ENCODE measurements at regions not wholly inside any gene's neighbourhood (a gene's known extent, or its start where the extent isn't known, plus 50 kb on each side); places are given as distances from the start of the nearest gene placed in this dataset.
"Not testable (repeated sequence)": the region's sequence is repeated elsewhere in the genome, so short reads cannot be mapped to it uniquely, and the experiment has no call there.

DNA sequence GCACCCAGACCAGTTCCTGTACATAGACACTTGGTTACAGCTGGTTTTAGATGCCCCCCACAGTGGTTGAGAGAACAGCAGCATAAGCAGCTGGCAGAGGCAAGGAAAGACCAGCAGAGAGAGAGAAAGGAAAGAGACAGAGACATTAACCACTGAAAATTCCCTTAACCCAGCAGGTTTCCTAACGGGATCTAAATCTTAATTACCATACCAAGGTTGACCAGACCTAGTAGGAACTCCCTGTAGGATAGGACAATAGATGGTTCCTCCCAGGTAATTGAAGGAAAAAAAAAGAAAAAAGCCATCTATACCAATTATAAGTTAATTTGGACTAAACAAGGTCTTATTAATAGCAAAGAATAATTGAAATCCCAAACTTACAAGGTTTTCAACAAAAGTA lies 112.3 kb upstream of the PPM1J start:
- DNase-seq; H3K4me1 Mint-ChIP-seq; POLR2A ChIA-PET (ENCODE audit: partially characterized antibody); H3K36me3 ChIP-seq (ENCODE audit: insufficient read depth, low read length); CTCF ChIA-PET (ENCODE audit: partially characterized antibody); H3K27ac Mint-ChIP-seq; H3K4me3 Mint-ChIP-seq; H3K27me3 Mint-ChIP-seq; intact Hi-C loops (cut with micrococcal nuclease); H3K9me3 Mint-ChIP-seq; H3K4me3 ChIP-seq (ENCODE audit: low read length in 2 of 2); H3K4me1 ChIP-seq (ENCODE audit: insufficient read depth, low read length); H3K27me3 ChIP-seq (ENCODE audit: insufficient read depth, low read length); H3K9me3 ChIP-seq (ENCODE audit: control insufficient read depth in 1 of 2, low read length in 2 of 2); H3K36me3 Mint-ChIP-seq; H3K27ac ChIP-seq (ENCODE audit: low read depth, low read length): not testable (repeated sequence)

DNA sequence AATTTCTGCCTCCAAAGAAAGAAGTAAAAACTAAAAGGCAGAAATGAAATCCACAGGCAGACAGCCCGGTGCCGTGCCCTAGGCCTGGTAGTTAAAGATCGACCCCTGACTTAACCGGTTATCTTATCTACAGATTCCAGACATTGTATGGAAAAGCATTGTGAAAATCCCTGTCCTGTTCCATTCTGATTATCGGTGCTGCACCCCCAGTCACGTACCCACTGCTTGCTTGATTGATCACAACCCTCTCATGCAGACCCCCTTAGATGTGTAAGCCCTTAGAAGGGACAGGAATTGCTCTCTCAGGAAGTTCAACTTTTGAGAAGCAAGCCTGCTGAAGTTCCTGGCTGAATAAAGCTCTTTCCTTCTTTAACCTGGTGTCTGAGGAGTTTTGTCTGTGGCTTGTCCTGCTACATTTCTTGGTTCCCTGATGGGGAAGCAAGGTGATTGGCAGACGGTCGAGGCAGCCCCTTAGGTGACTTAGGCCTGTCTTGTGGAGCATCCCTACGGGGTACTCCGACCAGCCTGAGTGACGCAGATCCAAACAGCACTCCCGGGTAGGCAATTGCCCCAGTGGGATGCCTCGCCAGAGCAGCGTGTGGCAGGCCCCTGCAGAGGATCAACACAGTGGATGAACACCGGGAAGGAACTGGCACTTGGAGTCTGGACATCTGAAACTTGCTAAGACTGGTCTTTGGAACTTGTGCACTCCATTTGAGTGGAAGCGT lies 111.2 kb upstream of the PPM1J start:
- CTCF ChIA-PET (ENCODE audit: partially characterized antibody), result no interaction called here
- Mint-ChIP-seq H3K36me3 (no peaks in the 10 kb centered on the region), H3K27ac (no peak overlapping the region), H3K27me3 (peaks cover 0 to 3% of the 10 kb centered on the region in 2 donors), H3K9me3 (peaks cover 0 to 2% (median 0%) of the 10 kb centered on the region in 8 donors), H3K4me3 (no peak overlapping the region), H3K4me1 (peaks cover 0 to 5% (median 0%) of the 10 kb centered on the region in 4 donors)
- intact Hi-C loops (cut with micrococcal nuclease), result no loop called here
- Histone ChIP-seq H3K9me3 (ENCODE audit: control insufficient read depth in 1 of 2, low read length in 2 of 2) (no peaks in the 10 kb centered on the region), H3K27ac (ENCODE audit: low read depth, low read length) (no peak overlapping the region), H3K36me3 (ENCODE audit: insufficient read depth, low read length) (no peaks in the 10 kb centered on the region), H3K4me3 (ENCODE audit: low read length in 2 of 2) (no peak overlapping the region), H3K4me1 (ENCODE audit: insufficient read depth, low read length) (no peaks in the 10 kb centered on the region), H3K27me3 (ENCODE audit: insufficient read depth, low read length) (no peaks in the 10 kb centered on the region)
- no peak for DNase-seq
- POLR2A ChIA-PET (ENCODE audit: partially characterized antibody), result no interaction called here

- H3K36me3 Mint-ChIP-seq; H3K9me3 Mint-ChIP-seq; intact Hi-C loops (cut with micrococcal nuclease); H3K27me3 ChIP-seq (ENCODE audit: insufficient read depth, low read length); POLR2A ChIA-PET (ENCODE audit: partially characterized antibody); H3K4me1 ChIP-seq (ENCODE audit: insufficient read depth, low read length); H3K4me3 Mint-ChIP-seq; H3K27ac ChIP-seq (ENCODE audit: low read depth, low read length); CTCF ChIA-PET (ENCODE audit: partially characterized antibody); H3K4me1 Mint-ChIP-seq; H3K36me3 ChIP-seq (ENCODE audit: insufficient read depth, low read length); DNase-seq; H3K27ac Mint-ChIP-seq; H3K27me3 Mint-ChIP-seq; H3K9me3 ChIP-seq (ENCODE audit: control insufficient read depth in 1 of 2, low read length in 2 of 2); H3K4me3 ChIP-seq (ENCODE audit: low read length in 2 of 2): not testable (repeated sequence)
These were observed 110.6 kb upstream of the PPM1J start for GRCh38 chr1:112825563-112826216.

- H3K27me3 Mint-ChIP-seq; CTCF ChIA-PET (ENCODE audit: partially characterized antibody); H3K27ac Mint-ChIP-seq: not testable (repeated sequence)
These were observed 109.9 kb upstream of the PPM1J start for GRCh38 chr1:112825075-112825474.

GRCh38 chr1:112821307-112822063 lies 106.4 kb upstream of the PPM1J start:
- H3K36me3 Mint-ChIP-seq; H3K27me3 ChIP-seq (ENCODE audit: insufficient read depth, low read length); H3K9me3 Mint-ChIP-seq; H3K9me3 ChIP-seq (ENCODE audit: control insufficient read depth in 1 of 2, low read length in 2 of 2); CTCF ChIA-PET (ENCODE audit: partially characterized antibody); intact Hi-C loops (cut with micrococcal nuclease); H3K27me3 Mint-ChIP-seq; H3K4me3 Mint-ChIP-seq; DNase-seq; H3K27ac Mint-ChIP-seq; H3K4me1 Mint-ChIP-seq; POLR2A ChIA-PET (ENCODE audit: partially characterized antibody); H3K27ac ChIP-seq (ENCODE audit: low read depth, low read length); H3K4me3 ChIP-seq (ENCODE audit: low read length in 2 of 2); H3K36me3 ChIP-seq (ENCODE audit: insufficient read depth, low read length); H3K4me1 ChIP-seq (ENCODE audit: insufficient read depth, low read length): not testable (repeated sequence)

More at GRCh38 chr1:112825075-112825474, 109.9 kb upstream of the PPM1J start:
- H3K4me1 ChIP-seq (ENCODE audit: insufficient read depth, low read length); H3K4me3 Mint-ChIP-seq; H3K9me3 ChIP-seq (ENCODE audit: control insufficient read depth in 1 of 2, low read length in 2 of 2); DNase-seq; H3K4me3 ChIP-seq (ENCODE audit: low read length in 2 of 2); H3K27me3 ChIP-seq (ENCODE audit: insufficient read depth, low read length); H3K4me1 Mint-ChIP-seq; H3K36me3 ChIP-seq (ENCODE audit: insufficient read depth, low read length); intact Hi-C loops (cut with micrococcal nuclease); H3K36me3 Mint-ChIP-seq; H3K27ac ChIP-seq (ENCODE audit: low read depth, low read length); POLR2A ChIA-PET (ENCODE audit: partially characterized antibody); H3K9me3 Mint-ChIP-seq: not testable (repeated sequence)

DNA sequence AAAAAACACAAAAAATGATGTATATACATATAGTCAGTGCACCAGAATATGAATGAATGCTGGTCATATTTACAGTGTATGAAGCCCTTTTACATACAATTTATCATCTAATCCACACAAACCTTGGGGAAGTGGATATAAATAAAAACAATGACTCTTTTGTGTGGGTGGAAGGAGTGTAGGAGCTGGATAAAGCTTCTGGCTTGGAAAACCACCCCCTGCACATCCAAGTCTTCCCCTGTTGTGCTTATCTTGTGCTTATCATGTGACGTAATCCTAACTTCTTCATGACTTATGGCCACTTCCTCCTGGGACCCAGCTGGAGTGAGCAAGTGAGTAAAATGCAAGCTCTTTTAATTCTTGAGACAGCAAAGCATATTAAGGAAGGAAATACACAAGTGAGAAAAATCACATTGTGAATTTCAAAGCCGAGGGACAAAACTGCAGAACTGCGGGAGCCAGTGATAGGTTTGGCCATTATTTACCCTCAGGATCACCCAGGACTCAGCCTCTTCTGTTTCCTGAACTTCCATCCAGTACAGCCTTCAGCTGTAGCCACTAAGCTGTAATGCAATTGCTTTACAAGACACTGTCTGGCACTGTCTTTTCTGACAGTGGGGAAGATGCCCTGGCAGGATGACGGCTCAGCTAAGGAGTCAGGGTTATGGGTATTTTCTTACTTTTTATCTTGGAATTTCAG lies 104.0 kb upstream of the PPM1J start:
- Histone ChIP-seq H3K36me3 (ENCODE audit: insufficient read depth, low read length) (no peaks in the 10 kb centered on the region), H3K27me3 (ENCODE audit: insufficient read depth, low read length) (no peaks in the 10 kb centered on the region), H3K27ac (ENCODE audit: low read depth, low read length) (no peak overlapping the region), H3K4me3 (ENCODE audit: low read length in 2 of 2) (no peak overlapping the region), H3K4me1 (ENCODE audit: insufficient read depth, low read length) (no peaks in the 10 kb centered on the region), H3K9me3 (ENCODE audit: control insufficient read depth in 1 of 2, low read length in 2 of 2) (no peaks in the 10 kb centered on the region)
- CTCF ChIA-PET (ENCODE audit: partially characterized antibody), result interaction anchor here (1.6 kb wide), 1 partner anchor 10 kb away, joined by 7 read pairs; no protein-coding TSS in a partner anchor
- POLR2A ChIA-PET (ENCODE audit: partially characterized antibody), result no interaction called here
- Mint-ChIP-seq H3K36me3 (no peaks in the 10 kb centered on the region), H3K4me1 (peaks cover 0 to 4% (median 0%) of the 10 kb centered on the region in 4 donors), H3K4me3 (no peak overlapping the region), H3K27ac (no peak overlapping the region), H3K27me3 (peaks cover 4 to 6% of the 10 kb centered on the region in 2 donors), H3K9me3 (no peaks in the 10 kb centered on the region)
- intact Hi-C loops (cut with micrococcal nuclease), result no loop called here
- no peak for DNase-seq
